Ascending aorta (tissue), 2 donors: ENCODE measurements at regions not wholly inside any gene's neighbourhood (a gene's known extent, or its start where the extent isn't known, plus 50 kb on each side); places are given as distances from the start of the nearest gene placed in this dataset.

Experiments
- DNase-seq, 2 donors: peaks; one replicate each; pipeline ENCODE4 v3.0.0-alpha.2; 2019; ENCODE audit warnings: low spot score in 2 of 2
- H3K27ac ChIP-seq, 2 donors: fragments of 200-600 bp; sonication (generic); one replicate each; pipeline ENCODE4 v1.5.1; 2016 to 2017; ENCODE audit warnings: mild to moderate bottlenecking in 1 of 2
- H3K27me3 ChIP-seq: fragments of 200-600 bp; sonication (generic); one replicate; pipeline ENCODE4 v1.5.1; 2017
- H3K36me3 ChIP-seq, 2 donors: fragments of 200-600 bp; sonication (generic); one replicate each; pipeline ENCODE4 v1.5.1; 2016
- H3K4me1 ChIP-seq, 2 donors: fragments of 200-600 bp; sonication (generic); one replicate each; pipeline ENCODE4 v1.5.1; 2016 to 2017; ENCODE audit warnings: mild to moderate bottlenecking in 1 of 2
- H3K4me3 ChIP-seq, 2 donors: fragments of 200-600 bp; sonication (generic); one replicate each; pipeline ENCODE4 v1.5.1; 2016 to 2017; ENCODE audit warnings: mild to moderate bottlenecking in 1 of 2
- H3K9me3 ChIP-seq, 2 donors: fragments of 200-600 bp; sonication (generic); one replicate each; pipeline ENCODE4 v1.5.1; 2016
- intact Hi-C: fragments of 100-400 bp; cut with DNase I; formaldehyde crosslinking; loops from one replicate; pipeline ENCODE4 v1.15.1; 2023
- TF ChIP-seq, protein P1 (sequence below), 3 experiments: fragments of 200-600 bp in 2 of 3; fragments of 450-650 bp in 1 of 3; sonication (generic) in 2 of 3; IDR thresholded peaks; one replicate each; pipeline ENCODE4 v1.5.1; 2016 to 2019; ENCODE audit warnings: antibody characterized with exemption in 3 of 3, mild to moderate bottlenecking in 1 of 3, moderate library complexity in 1 of 3

DNA sequence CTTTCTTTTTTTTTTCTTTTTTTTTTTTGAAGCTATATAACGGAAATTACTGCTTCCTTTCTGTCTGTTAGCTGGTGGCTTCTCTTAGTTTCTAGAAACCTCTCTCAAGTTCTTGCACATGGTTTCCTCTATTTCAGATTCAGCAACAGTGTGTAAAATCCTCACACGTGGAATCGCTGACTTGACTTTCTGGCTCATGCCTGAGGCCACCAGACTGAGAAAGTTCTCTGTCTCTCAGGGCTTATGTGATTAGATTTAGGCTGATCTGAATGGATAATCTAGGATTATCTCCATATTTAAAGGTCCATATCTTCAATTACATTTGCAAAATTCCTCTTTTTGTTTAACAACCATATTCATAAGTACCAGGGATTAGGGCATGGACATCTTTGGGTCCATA is 856.3 kb upstream of the SLITRK6 start:
- intact Hi-C loops = no loop called here
- H3K4me1 ChIP-seq = no peaks in the 10 kb centered on the region
- H3K9me3 ChIP-seq = no peaks in the 10 kb centered on the region
- no peaks in the 10 kb centered on the region for H3K36me3 ChIP-seq
- H3K27me3 ChIP-seq = no peaks in the 10 kb centered on the region
- no peak for DNase-seq
- no peak overlapping the region for H3K27ac ChIP-seq
- H3K4me3 ChIP-seq = no peak overlapping the region
- TF ChIP-seq, protein P1, sequence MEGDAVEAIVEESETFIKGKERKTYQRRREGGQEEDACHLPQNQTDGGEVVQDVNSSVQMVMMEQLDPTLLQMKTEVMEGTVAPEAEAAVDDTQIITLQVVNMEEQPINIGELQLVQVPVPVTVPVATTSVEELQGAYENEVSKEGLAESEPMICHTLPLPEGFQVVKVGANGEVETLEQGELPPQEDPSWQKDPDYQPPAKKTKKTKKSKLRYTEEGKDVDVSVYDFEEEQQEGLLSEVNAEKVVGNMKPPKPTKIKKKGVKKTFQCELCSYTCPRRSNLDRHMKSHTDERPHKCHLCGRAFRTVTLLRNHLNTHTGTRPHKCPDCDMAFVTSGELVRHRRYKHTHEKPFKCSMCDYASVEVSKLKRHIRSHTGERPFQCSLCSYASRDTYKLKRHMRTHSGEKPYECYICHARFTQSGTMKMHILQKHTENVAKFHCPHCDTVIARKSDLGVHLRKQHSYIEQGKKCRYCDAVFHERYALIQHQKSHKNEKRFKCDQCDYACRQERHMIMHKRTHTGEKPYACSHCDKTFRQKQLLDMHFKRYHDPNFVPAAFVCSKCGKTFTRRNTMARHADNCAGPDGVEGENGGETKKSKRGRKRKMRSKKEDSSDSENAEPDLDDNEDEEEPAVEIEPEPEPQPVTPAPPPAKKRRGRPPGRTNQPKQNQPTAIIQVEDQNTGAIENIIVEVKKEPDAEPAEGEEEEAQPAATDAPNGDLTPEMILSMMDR (IDR thresholded peaks at IDR 0.05) = no peak

DNA sequence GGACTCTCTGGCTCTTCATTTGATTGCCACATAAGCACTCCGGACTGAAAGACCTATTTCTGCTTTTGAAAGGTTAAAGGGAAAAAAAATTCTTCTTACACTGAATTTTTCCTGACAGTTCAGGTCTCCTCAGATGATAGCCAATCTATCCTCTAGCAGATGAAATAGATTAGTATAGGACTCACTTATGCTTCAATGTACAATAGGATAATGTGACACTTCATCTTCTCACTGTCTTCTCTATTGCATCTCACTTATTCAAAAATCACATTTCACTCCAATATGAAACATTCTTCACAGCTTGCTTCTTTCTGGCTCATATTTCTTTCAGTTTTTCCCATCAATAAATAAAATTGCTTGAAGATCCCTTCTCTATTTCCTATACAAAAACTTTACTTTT is 860.9 kb upstream of the SLITRK6 start:
- Histone ChIP-seq H3K9me3 (no peaks in the 10 kb centered on the region), H3K4me3 (no peak overlapping the region), H3K27me3 (no peaks in the 10 kb centered on the region), H3K36me3 (no peaks in the 10 kb centered on the region), H3K27ac (no peak overlapping the region), H3K4me1 (no peaks in the 10 kb centered on the region)
- intact Hi-C loops = no loop called here
- TF ChIP-seq, protein P1 (IDR thresholded peaks at IDR 0.05) = no peak
- no peak for DNase-seq

DNA sequence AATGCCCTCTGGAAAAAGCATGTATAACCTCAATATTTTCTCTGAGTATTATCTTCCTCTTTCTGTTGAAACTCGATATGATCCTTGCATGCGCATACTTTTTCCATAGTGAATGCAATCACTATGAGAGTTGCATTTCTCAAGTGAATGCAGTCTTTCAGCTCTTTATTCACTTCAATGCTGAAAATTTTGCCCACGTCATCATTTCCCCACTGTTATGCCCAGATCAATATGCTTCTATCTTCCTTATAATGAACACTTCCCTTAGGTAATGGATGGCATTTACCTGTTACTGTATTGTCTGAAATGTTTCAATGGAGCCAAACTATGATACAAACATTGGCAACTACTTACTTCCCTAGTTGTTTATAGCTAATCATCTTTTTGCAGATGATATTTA is 866.6 kb upstream of the SLITRK6 start:
- Histone ChIP-seq H3K4me3 (no peak overlapping the region), H3K27ac (no peak overlapping the region), H3K36me3 (no peaks in the 10 kb centered on the region), H3K4me1 (no peaks in the 10 kb centered on the region), H3K9me3 (no peaks in the 10 kb centered on the region), H3K27me3 (no peaks in the 10 kb centered on the region)
- intact Hi-C loops = no loop called here
- no peak for DNase-seq
- TF ChIP-seq, protein P1 (IDR thresholded peaks at IDR 0.05) = no peak

GRCh38 chr13:86673931-86674431 is 874.8 kb upstream of the SLITRK6 start:
- H3K9me3 ChIP-seq = no peaks in the 10 kb centered on the region
- TF ChIP-seq, protein P1 (IDR thresholded peaks at IDR 0.05) = no peak
- no peaks in the 10 kb centered on the region for H3K27me3 ChIP-seq
- intact Hi-C loops = no loop called here
- no peak overlapping the region for H3K27ac ChIP-seq
- H3K36me3 ChIP-seq = no peaks in the 10 kb centered on the region
- no peak for DNase-seq
- H3K4me1 ChIP-seq = no peaks in the 10 kb centered on the region
- H3K4me3 ChIP-seq = no peak overlapping the region

DNA sequence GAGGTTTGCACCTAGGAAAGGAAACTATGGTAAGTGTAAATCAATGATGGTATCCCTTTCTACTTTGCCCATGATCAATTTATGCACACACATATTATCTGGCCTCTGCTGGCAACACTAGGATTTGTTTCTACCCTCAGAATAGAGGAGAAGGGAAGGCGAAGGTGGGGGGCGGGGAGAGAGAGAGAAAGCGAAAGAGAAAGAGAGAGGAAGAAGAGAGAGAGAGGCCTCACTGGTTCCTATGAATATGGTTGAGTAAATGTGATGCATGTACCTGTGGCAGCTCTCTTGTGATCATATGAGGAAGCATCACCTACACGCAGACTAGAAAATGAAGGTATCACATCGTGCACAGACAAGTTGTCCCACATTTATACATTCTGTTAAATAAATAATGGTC is 882.0 kb upstream of the SLITRK6 start:
- H3K36me3 ChIP-seq = no peaks in the 10 kb centered on the region
- DNase-seq = no peak
- TF ChIP-seq, protein P1 (IDR thresholded peaks at IDR 0.05) = no peak
- no peak overlapping the region for H3K4me3 ChIP-seq
- H3K9me3 ChIP-seq = no peaks in the 10 kb centered on the region
- intact Hi-C loops = no loop called here
- H3K4me1 ChIP-seq = no peaks in the 10 kb centered on the region
- H3K27ac ChIP-seq = no peak overlapping the region
- H3K27me3 ChIP-seq = no peaks in the 10 kb centered on the region

DNA sequence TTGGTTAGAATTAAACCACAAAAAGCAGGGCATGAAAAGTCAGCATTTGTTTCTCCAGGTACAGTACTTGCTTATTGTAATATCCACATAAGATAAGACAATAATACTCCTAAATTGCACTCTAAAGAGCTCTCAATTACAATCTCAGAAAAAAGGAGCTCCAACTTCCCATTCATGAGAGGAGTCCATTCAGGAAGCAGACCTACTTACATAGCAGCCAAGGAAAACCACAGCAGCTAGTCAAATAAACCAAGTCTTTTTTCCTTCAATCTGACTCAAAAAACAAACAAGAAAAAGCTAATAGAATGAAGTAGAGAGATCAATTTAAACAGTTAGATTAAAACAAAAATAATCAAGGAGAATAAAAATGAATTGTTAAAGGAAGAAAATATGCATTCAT is 885.2 kb upstream of the SLITRK6 start:
- DNase-seq = no peak
- no peaks in the 10 kb centered on the region for H3K4me1 ChIP-seq
- TF ChIP-seq, protein P1 (IDR thresholded peaks at IDR 0.05) = no peak
- H3K36me3 ChIP-seq = no peaks in the 10 kb centered on the region
- intact Hi-C loops = no loop called here
- no peak overlapping the region for H3K4me3 ChIP-seq
- no peaks in the 10 kb centered on the region for H3K27me3 ChIP-seq
- H3K9me3 ChIP-seq = no peaks in the 10 kb centered on the region
- H3K27ac ChIP-seq = no peak overlapping the region
